Liver (tissue), 3 donors: ENCODE measurements at regions not wholly inside any gene's neighbourhood (a gene's known extent, or its start where the extent isn't known, plus 50 kb on each side); places are given as distances from the start of the nearest gene placed in this dataset.

Experiments used
- GABPA ChIP-seq, 2 donors: IDR thresholded peaks in 1 of 2; conservative IDR thresholded peaks in 1 of 2; 2 replicates each; pipeline ENCODE4 v1.6.1; 2016; ENCODE audit warnings: antibody characterized with exemption in 2 of 2, mild to moderate bottlenecking in 1 of 2, moderate library complexity in 1 of 2
- JUND ChIP-seq, 2 donors: IDR thresholded peaks; 2 replicates each; pipeline ENCODE4 v1.6.1; 2016; ENCODE audit warnings: antibody characterized with exemption in 2 of 2
- TF ChIP-seq, protein P1 (sequence below): fragments of 150-350 bp; IDR thresholded peaks from 2 replicates; pipeline ENCODE4 v1.5.1; 2017; ENCODE audit warnings: improper control_type of control experiment, low read depth, low read length; ENCODE audit not compliant: missing input control
- TF ChIP-seq, protein P2 (sequence below): IDR thresholded peaks from 2 replicates; pipeline ENCODE4 v1.6.1; 2016; ENCODE audit warnings: antibody characterized with exemption, mild to moderate bottlenecking
- TF ChIP-seq, protein P3 (sequence below): IDR thresholded peaks from 2 replicates; pipeline ENCODE4 v1.6.1; 2016; ENCODE audit warnings: antibody characterized with exemption
- donor health status: healthy.
- donor health status: healthy.

DNA sequence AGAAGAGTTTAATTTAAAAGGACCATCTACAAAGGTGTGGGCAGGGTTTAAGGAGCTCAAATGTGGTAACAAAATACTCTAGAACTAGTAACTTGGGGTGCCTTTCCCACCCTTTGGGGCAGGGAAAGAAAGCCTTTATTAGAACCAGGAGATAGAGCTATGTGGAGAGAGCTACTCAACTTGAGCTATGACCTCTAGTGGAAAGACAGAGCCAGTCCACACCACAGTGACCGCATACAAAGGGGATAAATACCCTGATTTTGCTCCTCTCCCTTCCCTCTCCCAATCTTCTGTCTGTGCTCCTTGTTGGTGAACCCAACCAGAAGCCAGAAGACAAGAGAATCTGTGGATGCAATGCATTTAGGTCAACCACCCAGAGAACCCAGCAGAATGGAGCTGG lies 54.4 kb upstream of the JAK1 start:
- TF ChIP-seq, protein P1, sequence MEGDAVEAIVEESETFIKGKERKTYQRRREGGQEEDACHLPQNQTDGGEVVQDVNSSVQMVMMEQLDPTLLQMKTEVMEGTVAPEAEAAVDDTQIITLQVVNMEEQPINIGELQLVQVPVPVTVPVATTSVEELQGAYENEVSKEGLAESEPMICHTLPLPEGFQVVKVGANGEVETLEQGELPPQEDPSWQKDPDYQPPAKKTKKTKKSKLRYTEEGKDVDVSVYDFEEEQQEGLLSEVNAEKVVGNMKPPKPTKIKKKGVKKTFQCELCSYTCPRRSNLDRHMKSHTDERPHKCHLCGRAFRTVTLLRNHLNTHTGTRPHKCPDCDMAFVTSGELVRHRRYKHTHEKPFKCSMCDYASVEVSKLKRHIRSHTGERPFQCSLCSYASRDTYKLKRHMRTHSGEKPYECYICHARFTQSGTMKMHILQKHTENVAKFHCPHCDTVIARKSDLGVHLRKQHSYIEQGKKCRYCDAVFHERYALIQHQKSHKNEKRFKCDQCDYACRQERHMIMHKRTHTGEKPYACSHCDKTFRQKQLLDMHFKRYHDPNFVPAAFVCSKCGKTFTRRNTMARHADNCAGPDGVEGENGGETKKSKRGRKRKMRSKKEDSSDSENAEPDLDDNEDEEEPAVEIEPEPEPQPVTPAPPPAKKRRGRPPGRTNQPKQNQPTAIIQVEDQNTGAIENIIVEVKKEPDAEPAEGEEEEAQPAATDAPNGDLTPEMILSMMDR: peak; percentile 45
- TF ChIP-seq, protein P2, sequence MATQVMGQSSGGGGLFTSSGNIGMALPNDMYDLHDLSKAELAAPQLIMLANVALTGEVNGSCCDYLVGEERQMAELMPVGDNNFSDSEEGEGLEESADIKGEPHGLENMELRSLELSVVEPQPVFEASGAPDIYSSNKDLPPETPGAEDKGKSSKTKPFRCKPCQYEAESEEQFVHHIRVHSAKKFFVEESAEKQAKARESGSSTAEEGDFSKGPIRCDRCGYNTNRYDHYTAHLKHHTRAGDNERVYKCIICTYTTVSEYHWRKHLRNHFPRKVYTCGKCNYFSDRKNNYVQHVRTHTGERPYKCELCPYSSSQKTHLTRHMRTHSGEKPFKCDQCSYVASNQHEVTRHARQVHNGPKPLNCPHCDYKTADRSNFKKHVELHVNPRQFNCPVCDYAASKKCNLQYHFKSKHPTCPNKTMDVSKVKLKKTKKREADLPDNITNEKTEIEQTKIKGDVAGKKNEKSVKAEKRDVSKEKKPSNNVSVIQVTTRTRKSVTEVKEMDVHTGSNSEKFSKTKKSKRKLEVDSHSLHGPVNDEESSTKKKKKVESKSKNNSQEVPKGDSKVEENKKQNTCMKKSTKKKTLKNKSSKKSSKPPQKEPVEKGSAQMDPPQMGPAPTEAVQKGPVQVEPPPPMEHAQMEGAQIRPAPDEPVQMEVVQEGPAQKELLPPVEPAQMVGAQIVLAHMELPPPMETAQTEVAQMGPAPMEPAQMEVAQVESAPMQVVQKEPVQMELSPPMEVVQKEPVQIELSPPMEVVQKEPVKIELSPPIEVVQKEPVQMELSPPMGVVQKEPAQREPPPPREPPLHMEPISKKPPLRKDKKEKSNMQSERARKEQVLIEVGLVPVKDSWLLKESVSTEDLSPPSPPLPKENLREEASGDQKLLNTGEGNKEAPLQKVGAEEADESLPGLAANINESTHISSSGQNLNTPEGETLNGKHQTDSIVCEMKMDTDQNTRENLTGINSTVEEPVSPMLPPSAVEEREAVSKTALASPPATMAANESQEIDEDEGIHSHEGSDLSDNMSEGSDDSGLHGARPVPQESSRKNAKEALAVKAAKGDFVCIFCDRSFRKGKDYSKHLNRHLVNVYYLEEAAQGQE: no peak
- TF ChIP-seq, protein P3, sequence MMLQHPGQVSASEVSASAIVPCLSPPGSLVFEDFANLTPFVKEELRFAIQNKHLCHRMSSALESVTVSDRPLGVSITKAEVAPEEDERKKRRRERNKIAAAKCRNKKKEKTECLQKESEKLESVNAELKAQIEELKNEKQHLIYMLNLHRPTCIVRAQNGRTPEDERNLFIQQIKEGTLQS: no peak
- no peak for TF ChIP-seq JUND (IDR thresholded peaks at IDR 0.05)
- TF ChIP-seq GABPA (IDR thresholded peaks at IDR 0.05 in 1 of 2, conservative IDR thresholded peaks at IDR 0.05 in 1 of 2): no peak
